ENCODE measurements at regions not wholly inside any gene's neighbourhood (a gene's known extent, or its start where the extent isn't known, plus 50 kb on each side); places are given as distances from the start of the nearest gene placed in this dataset.

DNA sequence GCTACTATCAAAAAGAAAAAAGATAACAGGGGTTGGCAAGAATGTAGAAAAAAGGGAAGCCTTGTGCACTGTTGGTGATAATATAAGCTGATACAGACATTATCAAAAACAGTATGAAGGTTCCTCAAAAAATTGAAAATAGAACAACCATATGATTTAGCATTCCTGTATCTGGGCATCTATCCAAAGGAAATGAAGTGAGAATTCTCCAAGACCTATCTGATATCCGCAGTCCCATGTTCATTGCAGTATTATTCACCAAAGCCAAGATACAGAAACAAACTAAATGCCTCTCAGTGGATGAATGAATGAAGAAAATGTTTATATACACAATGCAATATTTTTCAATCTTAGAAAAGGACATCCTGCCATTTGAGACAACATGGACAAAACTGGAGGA, 1943.3 kb downstream of the MAT2B start:
- TF ChIP-seq EZH2 (IDR thresholded peaks at IDR 0.05; ENCODE audit: insufficient read depth, poor library complexity, severe bottlenecking) (no peak), EZH2phosphoT487 (IDR thresholded peaks at IDR 0.05; ENCODE audit: insufficient read depth, low read depth) (no peak)
